Gastrocnemius medialis (tissue), 4 donors: ENCODE measurements at regions not wholly inside any gene's neighbourhood (a gene's known extent, or its start where the extent isn't known, plus 50 kb on each side); places are given as distances from the start of the nearest gene placed in this dataset.

Experiments
- CTCF ChIP-seq, 5 experiments: fragments of 450-650 bp in 3 of 5; fragments of 200-600 bp in 2 of 5; sonication (generic) in 2 of 5; IDR thresholded peaks in 4 of 5; conservative IDR thresholded peaks in 1 of 5; 1 replicate in 4 of 5; 2 replicates in 1 of 5; pipeline ENCODE4 v1.5.1; 2016 to 2019; ENCODE audit warnings: antibody characterized with exemption in 5 of 5, mild to moderate bottlenecking in 3 of 5, moderate library complexity in 3 of 5
- POLR2A ChIP-seq, 2 donors: fragments of 450-650 bp; IDR thresholded peaks; one replicate each; pipeline ENCODE4 v1.6.1; 2017; ENCODE audit warnings: antibody characterized with exemption in 2 of 2, mild to moderate bottlenecking in 2 of 2, moderate library complexity in 2 of 2

GRCh38 chr5:52453176-52453575 lies 334.5 kb upstream of the ITGA1 start:
- TF ChIP-seq CTCF (IDR thresholded peaks at IDR 0.05 in 4 of 5, conservative IDR thresholded peaks at IDR 0.05 in 1 of 5) (no peak), POLR2A (IDR thresholded peaks at IDR 0.05) (no peak)
